GM21381 (cell line): ENCODE measurements at regions not wholly inside any gene's neighbourhood (a gene's known extent, or its start where the extent isn't known, plus 50 kb on each side); places are given as distances from the start of the nearest gene placed in this dataset.
"Not testable (repeated sequence)": the region's sequence is repeated elsewhere in the genome, so short reads cannot be mapped to it uniquely, and the experiment has no call there.

Source experiments
- ATAC-seq: cut with Tn5 transposase; IDR thresholded peaks from one replicate; pipeline ENCODE4 v1.9.1; 2021; ENCODE audit warnings: mild to moderate bottlenecking, moderate library complexity; ENCODE audit not compliant: unreplicated experiment

- no peak for ATAC-seq
These were observed 369.0 kb downstream of the MAT2B start for GRCh38 chr5:163874431-163874830.

GRCh38 chr5:163874912-163875311 is 369.5 kb downstream of the MAT2B start:
- ATAC-seq = not testable (repeated sequence)

- ATAC-seq = no peak
These were observed 372.4 kb downstream of the MAT2B start for GRCh38 chr5:163877865-163878264.

GRCh38 chr5:163878490-163878889 is 373.1 kb downstream of the MAT2B start:
- no peak for ATAC-seq

- no peak for ATAC-seq
These were observed 374.9 kb downstream of the MAT2B start for GRCh38 chr5:163880302-163880701.

- ATAC-seq = no peak
These were observed 379.7 kb downstream of the MAT2B start for GRCh38 chr5:163885117-163885516.

- no peak for ATAC-seq
These were observed 382.4 kb downstream of the MAT2B start for GRCh38 chr5:163887854-163888253.

- ATAC-seq = no peak
These were observed 382.9 kb downstream of the MAT2B start for GRCh38 chr5:163888366-163888765.

GRCh38 chr5:163889369-163889768 is 383.9 kb downstream of the MAT2B start:
- no peak for ATAC-seq

- ATAC-seq = no peak
These were observed 384.8 kb downstream of the MAT2B start for GRCh38 chr5:163890261-163890660.

- no peak for ATAC-seq
These were observed 387.9 kb downstream of the MAT2B start for GRCh38 chr5:163893281-163893680.

GRCh38 chr5:163894645-163895044 is 389.2 kb downstream of the MAT2B start:
- ATAC-seq = no peak

- ATAC-seq = no peak
These were observed 393.5 kb downstream of the MAT2B start for GRCh38 chr5:163898873-163899272.

GRCh38 chr5:163907783-163908182 is 402.4 kb downstream of the MAT2B start:
- ATAC-seq = not testable (repeated sequence)

- no peak for ATAC-seq
These were observed 402.8 kb downstream of the MAT2B start for GRCh38 chr5:163908253-163908652.

- no peak for ATAC-seq
These were observed 404.8 kb downstream of the MAT2B start for GRCh38 chr5:163910226-163910625.

GRCh38 chr5:163912046-163912445 is 406.6 kb downstream of the MAT2B start:
- ATAC-seq = no peak

- no peak for ATAC-seq
These were observed 408.1 kb downstream of the MAT2B start for GRCh38 chr5:163913548-163913947.

GRCh38 chr5:163914910-163915309 is 409.5 kb downstream of the MAT2B start:
- no peak for ATAC-seq

GRCh38 chr5:163915481-163915961 is 410.1 kb downstream of the MAT2B start:
- ATAC-seq = peak; percentile 63

- ATAC-seq = peak; percentile 91
These were observed 411.0 kb downstream of the MAT2B start for GRCh38 chr5:163916376-163916775.

- no peak for ATAC-seq
These were observed 411.4 kb downstream of the MAT2B start for GRCh38 chr5:163916861-163917260.

GRCh38 chr5:163917747-163918146 is 412.3 kb downstream of the MAT2B start:
- no peak for ATAC-seq
